Peyer's patch (tissue), 4 donors: ENCODE measurements at regions not wholly inside any gene's neighbourhood (a gene's known extent, or its start where the extent isn't known, plus 50 kb on each side); places are given as distances from the start of the nearest gene placed in this dataset.

Source experiments
- POLR2A ChIP-seq, 2 donors: fragments of 450-650 bp; IDR thresholded peaks; one replicate each; pipeline ENCODE4 v1.5.1; 2017; ENCODE audit warnings: antibody characterized with exemption in 2 of 2, mild to moderate bottlenecking in 2 of 2, moderate library complexity in 2 of 2
- TF ChIP-seq, protein P1 (sequence below), 6 experiments: fragments of 450-650 bp in 4 of 6; fragments of 200-600 bp in 2 of 6; sonication (generic) in 1 of 6; IDR thresholded peaks; one replicate each; pipeline ENCODE4 v1.5.1; 2017 to 2019; ENCODE audit warnings: antibody characterized with exemption in 6 of 6, mild to moderate bottlenecking in 3 of 6, moderate library complexity in 1 of 6

DNA sequence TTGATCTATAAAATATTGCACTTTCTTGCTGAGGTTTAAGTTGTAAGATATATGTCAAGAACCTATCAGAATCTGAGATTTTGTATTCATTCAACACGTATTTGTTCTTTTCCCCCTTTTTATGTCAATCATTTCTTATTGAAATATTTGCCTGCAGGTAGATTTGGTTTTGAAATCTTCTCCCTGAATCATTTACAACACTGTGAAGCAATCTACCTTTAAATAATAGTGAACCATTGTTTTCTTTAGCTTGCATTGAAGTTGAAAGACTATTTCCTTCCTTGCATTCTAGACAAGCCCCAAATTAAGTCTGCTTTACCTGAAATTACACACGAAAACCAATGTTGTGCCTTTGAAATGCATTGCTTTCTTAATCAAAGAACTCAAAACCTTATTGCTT lies 460.2 kb downstream of the KIF2B start:
- no peak for TF ChIP-seq POLR2A (IDR thresholded peaks at IDR 0.05)
- TF ChIP-seq, protein P1, sequence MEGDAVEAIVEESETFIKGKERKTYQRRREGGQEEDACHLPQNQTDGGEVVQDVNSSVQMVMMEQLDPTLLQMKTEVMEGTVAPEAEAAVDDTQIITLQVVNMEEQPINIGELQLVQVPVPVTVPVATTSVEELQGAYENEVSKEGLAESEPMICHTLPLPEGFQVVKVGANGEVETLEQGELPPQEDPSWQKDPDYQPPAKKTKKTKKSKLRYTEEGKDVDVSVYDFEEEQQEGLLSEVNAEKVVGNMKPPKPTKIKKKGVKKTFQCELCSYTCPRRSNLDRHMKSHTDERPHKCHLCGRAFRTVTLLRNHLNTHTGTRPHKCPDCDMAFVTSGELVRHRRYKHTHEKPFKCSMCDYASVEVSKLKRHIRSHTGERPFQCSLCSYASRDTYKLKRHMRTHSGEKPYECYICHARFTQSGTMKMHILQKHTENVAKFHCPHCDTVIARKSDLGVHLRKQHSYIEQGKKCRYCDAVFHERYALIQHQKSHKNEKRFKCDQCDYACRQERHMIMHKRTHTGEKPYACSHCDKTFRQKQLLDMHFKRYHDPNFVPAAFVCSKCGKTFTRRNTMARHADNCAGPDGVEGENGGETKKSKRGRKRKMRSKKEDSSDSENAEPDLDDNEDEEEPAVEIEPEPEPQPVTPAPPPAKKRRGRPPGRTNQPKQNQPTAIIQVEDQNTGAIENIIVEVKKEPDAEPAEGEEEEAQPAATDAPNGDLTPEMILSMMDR (IDR thresholded peaks at IDR 0.05) = no peak
